HL-60 (cell line): ENCODE measurements at regions not wholly inside any gene's neighbourhood (a gene's known extent, or its start where the extent isn't known, plus 50 kb on each side); places are given as distances from the start of the nearest gene placed in this dataset.

Source experiments
- DNase-seq, 2 experiments: peaks; one replicate each; pipeline ENCODE4 v3.0.0-alpha.2; 2010 to 2020; ENCODE audit warnings: low read depth in 1 of 2, low spot score in 1 of 2
- H3K27ac ChIP-seq: fragments of 250-450 bp; sonication (Bioruptor Pico); replicated peaks from 2 replicates; pipeline ENCODE4 v1.5.1; 2020; ENCODE audit warnings: mild to moderate bottlenecking, moderate library complexity
- H3K27me3 ChIP-seq: fragments of 250-450 bp; sonication (Bioruptor Pico); 2 replicates; pipeline ENCODE4 v1.5.1; 2021; ENCODE audit warnings: mild to moderate bottlenecking, moderate library complexity; ENCODE audit not compliant: insufficient read depth, poor library complexity, severe bottlenecking
- H3K4me3 ChIP-seq: replicated peaks from 2 replicates; pipeline ENCODE4 v1.5.1; 2011; ENCODE audit warnings: mild to moderate bottlenecking, control low read depth, low read length; ENCODE audit not compliant: insufficient read depth
- CTCF ChIP-seq: IDR thresholded peaks from one replicate; pipeline ENCODE4 v1.5.1; 2011; ENCODE audit warnings: low read length, control low read depth, inconsistent platforms; ENCODE audit not compliant: insufficient read depth
- GABPA ChIP-seq: IDR thresholded peaks from 2 replicates; pipeline ENCODE4 v1.6.1; 2012; ENCODE audit warnings: low read depth
- POLR2AphosphoS5 ChIP-seq: IDR thresholded peaks from 2 replicates; pipeline ENCODE4 v1.6.1; 2012; ENCODE audit warnings: low read depth
- REST ChIP-seq: IDR thresholded peaks from 2 replicates; pipeline ENCODE4 v1.6.1; 2012; ENCODE audit warnings: low read depth; ENCODE audit not compliant: insufficient replicate concordance
- SPI1 ChIP-seq: IDR thresholded peaks from 2 replicates; pipeline ENCODE4 v1.6.1; 2012; ENCODE audit warnings: low read depth, mild to moderate bottlenecking, borderline replicate concordance

- Histone ChIP-seq H3K4me3 (no peak overlapping the region), H3K27ac (no peak overlapping the region), H3K27me3 (no peaks in the 10 kb centered on the region)
- no peak for DNase-seq
- TF ChIP-seq REST (no peak), CTCF (no peak), GABPA (no peak), POLR2AphosphoS5 (no peak), SPI1 (no peak)
Measured at GRCh38 chr17:6208608-6209180, 138.5 kb downstream of the WSCD1 start.

GRCh38 chr17:6205525-6205924 is 135.3 kb downstream of the WSCD1 start:
- TF ChIP-seq POLR2AphosphoS5 (no peak), GABPA (no peak), SPI1 (no peak), REST (no peak), CTCF (no peak)
- Histone ChIP-seq H3K27me3 (no peaks in the 10 kb centered on the region), H3K4me3 (no peak overlapping the region), H3K27ac (no peak overlapping the region)
- no peak for DNase-seq

DNA sequence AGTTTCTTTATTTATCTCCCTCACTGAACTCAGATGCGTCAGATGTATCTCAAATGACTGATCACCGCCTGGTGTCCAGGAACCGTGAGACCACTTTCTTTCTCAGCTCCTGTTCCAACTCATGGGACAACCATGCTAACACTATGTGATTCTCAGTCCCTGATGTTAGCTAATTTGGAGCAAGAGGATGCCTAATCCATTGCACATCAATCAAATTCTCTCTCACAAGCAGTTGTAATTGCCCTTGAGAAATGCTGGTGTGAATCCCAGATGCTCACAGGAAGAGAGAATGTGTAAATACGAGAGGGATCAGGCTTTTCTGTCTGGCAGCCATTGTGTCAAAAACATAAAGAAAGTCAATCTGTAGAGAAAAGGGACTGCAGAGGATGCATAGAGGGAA is 134.9 kb downstream of the WSCD1 start:
- Histone ChIP-seq H3K27ac (no peak overlapping the region), H3K27me3 (no peaks in the 10 kb centered on the region), H3K4me3 (no peak overlapping the region)
- TF ChIP-seq REST (no peak), SPI1 (no peak)
- no peak for DNase-seq
